ENCODE measurements at regions not wholly inside any gene's neighbourhood (a gene's known extent, or its start where the extent isn't known, plus 50 kb on each side); places are given as distances from the start of the nearest gene placed in this dataset.

- no peak for TF ChIP-seq CTCF (IDR thresholded peaks at IDR 0.05)
- no peak for TF ChIP-seq EZH2phosphoT487 (IDR thresholded peaks at IDR 0.05)
- TF ChIP-seq EZH2 (IDR thresholded peaks at IDR 0.05), result no peak
- H3K4me3 ChIP-seq, result no peak overlapping the region
- Mint-ChIP-seq H3K4me3 (no peak overlapping the region), H3K27me3 (ENCODE audit: insufficient read depth, low read depth) (peaks cover 3% of the 10 kb centered on the region), H3K27ac (no peak overlapping the region), H3K36me3 (no peaks in the 10 kb centered on the region), H3K4me1 (no peaks in the 10 kb centered on the region), H3K9me3 (peaks cover 3% of the 10 kb centered on the region)
- no peaks in the 10 kb centered on the region for H3K79me2 ChIP-seq (ENCODE audit: low read depth)
- no peak overlapping the region for H3K27ac ChIP-seq
- DNase-seq (ENCODE audit: low spot score), result no peak
- H3K9me3 ChIP-seq (ENCODE audit: low read depth), result no peaks in the 10 kb centered on the region
- H3F3A ChIP-seq (ENCODE audit: low read depth), result no peaks in the 10 kb centered on the region
- H3K9ac ChIP-seq, result no peak overlapping the region
- no peaks in the 10 kb centered on the region for H3K4me1 ChIP-seq
- no peaks in the 10 kb centered on the region for H3K36me3 ChIP-seq
- no peak overlapping the region for H2AFZ ChIP-seq (replicated peaks)
- H3K4me2 ChIP-seq, result no peak overlapping the region
- H3K27me3 ChIP-seq, result no peaks in the 10 kb centered on the region
- H4K20me1 ChIP-seq (ENCODE audit: low read depth), result no peaks in the 10 kb centered on the region
These were observed 1123.8 kb upstream of the CDH6 start for GRCh38 chr5:30069441-30070263.

DNA sequence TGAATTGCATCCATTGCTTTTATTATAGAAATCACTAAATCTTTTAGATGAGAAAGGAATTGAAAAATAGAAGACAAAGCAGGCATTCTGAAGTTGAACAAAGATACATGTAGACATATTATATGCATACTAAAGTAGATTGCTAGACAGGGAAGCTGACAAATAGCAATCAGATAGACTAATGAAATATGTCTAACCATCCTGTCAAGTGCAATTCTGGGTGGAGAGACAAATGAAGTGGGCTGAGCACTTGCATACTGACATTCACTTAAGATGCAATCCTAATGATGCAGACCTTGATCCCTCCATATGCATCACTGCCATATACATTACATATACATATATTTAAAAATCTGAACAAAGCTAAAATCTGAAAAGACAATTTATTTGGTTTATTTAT is 1130.0 kb upstream of the CDH6 start:
- Histone ChIP-seq H3K79me2 (ENCODE audit: low read depth) (no peaks in the 10 kb centered on the region), H3K4me3 (no peak overlapping the region), H3K36me3 (no peaks in the 10 kb centered on the region), H3K9ac (no peak overlapping the region), H3F3A (ENCODE audit: low read depth) (no peaks in the 10 kb centered on the region), H2AFZ (replicated peaks) (no peak overlapping the region), H3K27me3 (no peaks in the 10 kb centered on the region), H3K4me1 (no peaks in the 10 kb centered on the region), H3K4me2 (no peak overlapping the region), H4K20me1 (ENCODE audit: low read depth) (no peaks in the 10 kb centered on the region), H3K27ac (no peak overlapping the region), H3K9me3 (ENCODE audit: low read depth) (no peaks in the 10 kb centered on the region)
- Mint-ChIP-seq H3K9me3 (no peaks in the 10 kb centered on the region), H3K27me3 (ENCODE audit: insufficient read depth, low read depth) (no peaks in the 10 kb centered on the region), H3K36me3 (no peaks in the 10 kb centered on the region), H3K4me1 (no peaks in the 10 kb centered on the region), H3K4me3 (no peak overlapping the region), H3K27ac (no peak overlapping the region)
- no peak for DNase-seq (ENCODE audit: low spot score)
- TF ChIP-seq EZH2phosphoT487 (IDR thresholded peaks at IDR 0.05), result no peak

- Mint-ChIP-seq H3K27ac (no peak overlapping the region), H3K36me3 (no peaks in the 10 kb centered on the region), H3K4me1 (peaks cover 7% of the 10 kb centered on the region), H3K4me3 (no peak overlapping the region), H3K27me3 (ENCODE audit: insufficient read depth, low read depth) (no peaks in the 10 kb centered on the region), H3K9me3 (no peaks in the 10 kb centered on the region)
- Histone ChIP-seq H3K4me3 (no peak overlapping the region), H3K79me2 (ENCODE audit: low read depth) (no peaks in the 10 kb centered on the region), H3K4me1 (no peaks in the 10 kb centered on the region), H3K27ac (no peak overlapping the region), H2AFZ (replicated peaks) (no peak overlapping the region), H4K20me1 (ENCODE audit: low read depth) (no peaks in the 10 kb centered on the region), H3F3A (ENCODE audit: low read depth) (no peaks in the 10 kb centered on the region), H3K27me3 (no peaks in the 10 kb centered on the region), H3K4me2 (no peak overlapping the region), H3K9me3 (ENCODE audit: low read depth) (no peaks in the 10 kb centered on the region), H3K36me3 (no peaks in the 10 kb centered on the region), H3K9ac (no peak overlapping the region)
- no peak for TF ChIP-seq EZH2 (IDR thresholded peaks at IDR 0.05)
- no peak for TF ChIP-seq CTCF (IDR thresholded peaks at IDR 0.05)
- no peak for TF ChIP-seq EZH2phosphoT487 (IDR thresholded peaks at IDR 0.05)
- no peak for DNase-seq (ENCODE audit: low spot score)
These were observed 1141.5 kb upstream of the CDH6 start for GRCh38 chr5:30051976-30052375.

- no peak overlapping the region for H3K27ac ChIP-seq
- no peaks in the 10 kb centered on the region for H3F3A ChIP-seq (ENCODE audit: low read depth)
- no peak for DNase-seq (ENCODE audit: low spot score)
- H2AFZ ChIP-seq (replicated peaks), result no peak overlapping the region
- Mint-ChIP-seq H3K27me3 (ENCODE audit: insufficient read depth, low read depth) (no peaks in the 10 kb centered on the region), H3K4me1 (peaks cover 7% of the 10 kb centered on the region), H3K27ac (no peak overlapping the region), H3K36me3 (no peaks in the 10 kb centered on the region), H3K4me3 (no peak overlapping the region), H3K9me3 (no peaks in the 10 kb centered on the region)
- no peaks in the 10 kb centered on the region for H3K9me3 ChIP-seq (ENCODE audit: low read depth)
- TF ChIP-seq CTCF (IDR thresholded peaks at IDR 0.05) (no peak), EZH2phosphoT487 (IDR thresholded peaks at IDR 0.05) (no peak), EZH2 (IDR thresholded peaks at IDR 0.05) (no peak)
- H3K4me3 ChIP-seq, result no peak overlapping the region
- H3K27me3 ChIP-seq, result no peaks in the 10 kb centered on the region
- no peak overlapping the region for H3K9ac ChIP-seq
- no peaks in the 10 kb centered on the region for H3K4me1 ChIP-seq
- no peaks in the 10 kb centered on the region for H4K20me1 ChIP-seq (ENCODE audit: low read depth)
- H3K36me3 ChIP-seq, result no peaks in the 10 kb centered on the region
- no peaks in the 10 kb centered on the region for H3K79me2 ChIP-seq (ENCODE audit: low read depth)
- no peak overlapping the region for H3K4me2 ChIP-seq
These were observed 1143.2 kb upstream of the CDH6 start for GRCh38 chr5:30050056-30050815.
